K562 (cell line): ENCODE measurements at regions not wholly inside any gene's neighbourhood (a gene's known extent, or its start where the extent isn't known, plus 50 kb on each side); places are given as distances from the start of the nearest gene placed in this dataset.

Experiments
- ATAC-seq: fragments of 200-7000 bp; cut with Tn5 transposase; 3 replicates; pipeline ENCODE4 v1.9.1; 2020; ENCODE audit warnings: moderate library complexity
- BruUV-seq: library from RNA; stranded (reverse); fragments of 400-500 nt; replicated peaks from 2 replicates; lab custom pipeline; 2021; lab: Mats Ljungman, UMichigan
- CTCF ChIA-PET: fragments of 300-600 bp; formaldehyde crosslinking; extraction: SDS; loops from one replicate; lab custom pipeline; 2021; ENCODE audit warnings: low intra/inter-chr PET ratio; lab: Yijun Ruan, JAX
- POLR2A ChIA-PET: fragments of 300-600, 350-650 bp; sonication (Branson Sonifier 250); formaldehyde crosslinking; extraction: SDS; loops from one replicate; lab custom pipeline; 2021; ENCODE audit warnings: antibody characterized with exemption, inconsistent platforms; lab: Yijun Ruan, JAX
- DNase-seq, 4 experiments: peaks; one replicate each; pipeline versions ENCODE4 v3.0.0 to v3.0.0-alpha.2; 2011 to 2018; ENCODE audit warnings: low spot score in 3 of 4, mixed read lengths in 3 of 4; ENCODE audit errors: extremely low read depth in 1 of 4
- FAIRE-seq: peaks from 2 replicates; lab custom pipeline; 2011; peaks lifted over from hg19 to GRCh38; lab: Jason Lieb, UNC
- H2AFZ ChIP-seq: 2 replicates; pipeline ENCODE4 v1.6.0; 2011; ENCODE audit warnings: low read depth, low read length, control low read depth, inconsistent platforms
- H3K27ac ChIP-seq: fragments of 200-600 bp; 3 replicates; pipeline ENCODE4 v1.8.0; 2011; ENCODE audit warnings: low read depth, mild to moderate bottlenecking, control low read depth, inconsistent platforms, low read length, moderate library complexity, mixed read lengths; ENCODE audit errors: extremely low read depth
- H3K27me3 ChIP-seq, 2 experiments: fragments of 300-600 bp in 1 of 2; 2 replicates in 1 of 2; 3 replicates in 1 of 2; pipeline versions ENCODE4 v1.6.0 to v1.8.0; 2011; ENCODE audit warnings: inconsistent platforms in 2 of 2, low read length in 2 of 2, mild to moderate bottlenecking in 1 of 2, mixed read lengths in 1 of 2, moderate library complexity in 1 of 2; ENCODE audit not compliant: control insufficient read depth in 2 of 2, insufficient read depth in 2 of 2
- H3K36me3 ChIP-seq: fragments of 300-600 bp; 3 replicates; pipeline ENCODE4 v1.8.0; 2011; ENCODE audit warnings: mild to moderate bottlenecking, low read length, inconsistent platforms; ENCODE audit not compliant: control insufficient read depth, insufficient read depth
- H3K4me1 ChIP-seq, 2 experiments: fragments of 200-600 bp in 1 of 2; replicated peaks in 1 of 2; 2 replicates in 1 of 2; 3 replicates in 1 of 2; pipeline versions ENCODE4 v1.5.1 to v1.8.0; 2011; ENCODE audit warnings: inconsistent platforms in 2 of 2, low read length in 2 of 2, mild to moderate bottlenecking in 1 of 2, mixed read lengths in 1 of 2, moderate library complexity in 1 of 2; ENCODE audit not compliant: control insufficient read depth in 2 of 2, insufficient read depth in 2 of 2
- H3K4me2 ChIP-seq: 2 replicates; pipeline ENCODE4 v1.6.1; 2011; ENCODE audit warnings: low read length, control low read depth, inconsistent platforms, mixed read lengths; ENCODE audit not compliant: insufficient read depth
- H3K4me3 ChIP-seq: fragments of 200-600 bp; sonication (generic), shearing (Covaris generic); 2 replicates; pipeline ENCODE4 v1.5.1; 2016; ENCODE audit warnings: control low read depth, inconsistent platforms
- H3K79me2 ChIP-seq: fragments of 200-600 bp; 3 replicates; pipeline ENCODE4 v1.8.0; 2011; ENCODE audit warnings: low read length, inconsistent platforms; ENCODE audit not compliant: control insufficient read depth, insufficient read depth
- H3K9ac ChIP-seq, 2 experiments: 2 replicates each; pipeline versions ENCODE4 v1.6.0 to v1.6.1; 2011; ENCODE audit warnings: low read depth in 2 of 2, low read length in 2 of 2, control low read depth in 1 of 2, inconsistent platforms in 1 of 2, mild to moderate bottlenecking in 1 of 2, mixed read lengths in 1 of 2; ENCODE audit not compliant: insufficient read depth in 1 of 2
- H3K9me1 ChIP-seq: one replicate; pipeline ENCODE4 v1.6.0; 2011; ENCODE audit warnings: inconsistent platforms, mild to moderate bottlenecking, low read length, moderate library complexity; ENCODE audit not compliant: control insufficient read depth, insufficient read depth
- H3K9me3 ChIP-seq: replicated peaks from 2 replicates; pipeline ENCODE4 v1.5.1; 2011; ENCODE audit warnings: low read depth, low read length, inconsistent platforms; ENCODE audit not compliant: control insufficient read depth, insufficient read depth
- H4K20me1 ChIP-seq: replicated peaks from 2 replicates; pipeline ENCODE4 v1.6.1; 2011; ENCODE audit warnings: low read length, inconsistent platforms, mixed read lengths; ENCODE audit not compliant: control insufficient read depth, insufficient read depth
- BRCA1 ChIP-seq, 2 experiments: fragments of 450-650 bp in 1 of 2; sonication (generic) in 1 of 2; formaldehyde crosslinking in 1 of 2; IDR thresholded peaks; 2 replicates each; pipeline versions ENCODE4 v1.5.0 to v1.6.1; 2017 to 2020; ENCODE audit warnings: mild to moderate bottlenecking in 1 of 2, missing genetic modification reagents in 1 of 2
- CEBPG ChIP-seq, 3 experiments: fragments of 200-800 bp in 1 of 3; sonication (Bioruptor generic) in 1 of 3; sonication (generic) in 1 of 3; formaldehyde crosslinking in 1 of 3; IDR thresholded peaks in 2 of 3; conservative IDR thresholded peaks in 1 of 3; 2 replicates each; pipeline versions ENCODE4 v1.6.1 to v1.8.0; 2016 to 2022; ENCODE audit warnings: missing compliant biosample characterization in 2 of 3, missing genetic modification characterization in 2 of 3, mild to moderate bottlenecking in 1 of 3, missing genetic modification reagents in 1 of 3
- CHD2 ChIP-seq: IDR thresholded peaks from 2 replicates; pipeline ENCODE4 v1.6.1; 2011; ENCODE audit warnings: low read depth, low read length
- GTF2A2 ChIP-seq: IDR thresholded peaks from 2 replicates; pipeline ENCODE4 v1.6.1; 2016; ENCODE audit warnings: mild to moderate bottlenecking, missing genetic modification characterization, missing compliant biosample characterization
- GTF2E2 ChIP-seq: fragments of 200-800 bp; sonication (Bioruptor generic); IDR thresholded peaks from 2 replicates; pipeline ENCODE4 v1.6.1; 2016; ENCODE audit warnings: missing genetic modification characterization, missing compliant biosample characterization
- HSF4 ChIP-seq: fragments of 250-450 bp; sonication (Bioruptor Pico); IDR thresholded peaks from 2 replicates; pipeline ENCODE4 v2.1.2; 2022; ENCODE audit warnings: mild to moderate bottlenecking, moderate library complexity, borderline replicate concordance
- KAT7 ChIP-seq: sonication (generic); formaldehyde crosslinking; IDR thresholded peaks from 2 replicates; pipeline ENCODE4 v1.8.0; 2022; ENCODE audit warnings: missing genetic modification reagents, mild to moderate bottlenecking, borderline replicate concordance
- MTA3 ChIP-seq: fragments of 450-650 bp; formaldehyde crosslinking; IDR thresholded peaks from 2 replicates; pipeline ENCODE4 v1.6.1; 2017; ENCODE audit warnings: mild to moderate bottlenecking, borderline replicate concordance
- PHF21A ChIP-seq: fragments of 450-650 bp; IDR thresholded peaks from 2 replicates; pipeline ENCODE4 v1.6.1; 2017; ENCODE audit warnings: low read depth, borderline replicate concordance
- SP2 ChIP-seq: IDR thresholded peaks from 2 replicates; pipeline ENCODE4 v1.6.1; 2011; ENCODE audit warnings: mild to moderate bottlenecking, low read depth, low read length, moderate library complexity; ENCODE audit not compliant: poor library complexity, severe bottlenecking; ENCODE audit errors: extremely low read depth
- SREBF2 ChIP-seq: sonication (generic); formaldehyde crosslinking; IDR thresholded peaks from 2 replicates; pipeline ENCODE4 v1.4.0; 2020; ENCODE audit warnings: mild to moderate bottlenecking, missing genetic modification reagents
- STAT6 ChIP-seq: sonication (generic); formaldehyde crosslinking; IDR thresholded peaks from 2 replicates; pipeline ENCODE4 v1.8.1; 2023; ENCODE audit warnings: mild to moderate bottlenecking, missing genetic modification reagents
- ZNF347 ChIP-seq: fragments of 450-650 bp; formaldehyde crosslinking; IDR thresholded peaks from 2 replicates; pipeline ENCODE4 v1.4.0; 2020; ENCODE audit warnings: low read depth, mild to moderate bottlenecking, moderate library complexity
- ZNF707 ChIP-seq: fragments of 250-450 bp; sonication (Bioruptor Pico); conservative IDR thresholded peaks from 2 replicates; pipeline ENCODE4 v1.8.0; 2022; ENCODE audit warnings: inconsistent platforms, mild to moderate bottlenecking, moderate library complexity
- WGBS: fragments of 100-300 bp; shearing (Covaris generic); methylation state at CpG from one replicate; pipeline ENCODE4 v1.1.6; 2016; ENCODE audit warnings: low coverage, mixed read lengths; ENCODE audit not compliant: insufficient coverage; ENCODE audit errors: missing lambda C conversion rate; 5-methylcytosine and 5-hydroxymethylcytosine counted together
- in situ Hi-C: fragments of 300-500 bp; cut with MboI; formaldehyde crosslinking; loops from 4 replicates; pipeline ENCODE4 v1.15.0; 2018; ENCODE audit warnings: inconsistent platforms, mixed read lengths
- intact Hi-C: fragments of 100-400 bp; cut with micrococcal nuclease; formaldehyde crosslinking; loops from 2 replicates; pipeline ENCODE4 v1.14.2; 2022
- TF ChIP-seq, protein P1 (sequence below): fragments of 450-650 bp; IDR thresholded peaks from 2 replicates; pipeline ENCODE4 v1.6.1; 2014; ENCODE audit warnings: low read depth, mild to moderate bottlenecking, moderate library complexity, borderline replicate concordance
- TF ChIP-seq, protein P2 (sequence below): fragments of 250-450 bp; sonication (Bioruptor Pico); IDR thresholded peaks from 2 replicates; pipeline ENCODE4 v1.5.0; 2021

DNA sequence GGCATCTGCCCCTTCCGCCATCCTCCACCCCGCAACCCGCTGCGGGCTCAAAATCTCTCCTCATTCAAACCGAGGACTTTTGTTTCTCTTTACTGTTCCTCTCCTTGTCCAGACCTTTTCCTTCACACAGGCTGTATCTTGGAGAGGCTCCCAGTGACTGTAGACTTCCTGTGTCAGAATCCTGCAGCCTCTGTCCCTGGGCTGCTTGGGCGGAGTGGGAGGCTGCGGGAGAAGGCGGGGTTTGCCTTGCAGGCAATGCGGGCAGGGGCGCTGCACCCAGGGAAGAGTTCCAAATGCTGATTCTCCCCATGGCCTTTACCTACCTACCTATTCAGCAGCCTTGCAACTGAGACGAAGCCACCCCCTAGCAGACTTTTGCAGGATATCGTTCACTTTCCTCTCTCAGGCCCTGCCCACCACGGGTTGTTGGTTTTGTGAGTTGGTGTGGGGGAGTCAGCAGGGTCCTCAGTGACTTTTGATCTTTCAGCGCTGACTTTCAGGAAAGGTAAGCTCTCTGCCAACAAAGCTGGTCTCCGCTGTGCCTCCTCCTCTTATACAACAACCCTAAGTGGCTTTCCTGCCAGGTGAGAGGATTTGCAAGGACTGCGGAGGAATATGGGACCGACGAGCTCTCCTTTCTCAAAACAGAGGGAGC is 79.0 kb upstream of the KCNA1 start:
- H3K4me3 ChIP-seq = no peak overlapping the region
- no peak for FAIRE-seq
- CTCF ChIA-PET = no interaction called here
- H3K9ac ChIP-seq = no peak overlapping the region
- in situ Hi-C loops = no loop called here
- no peaks in the 10 kb centered on the region; the same call in 1 of the 2 replicates for H4K20me1 ChIP-seq
- POLR2A ChIA-PET = no interaction called here
- no peak for DNase-seq
- WGBS = 3% methylated on average over 13 of the region's 18 CpGs
- no peaks in the 10 kb centered on the region for H3K9me1 ChIP-seq
- no peaks in the 10 kb centered on the region; a peak in 1 of 5 replicates for H3K4me1 ChIP-seq
- intact Hi-C loops = no loop called here
- H2AFZ ChIP-seq = no peak overlapping the region
- H3K79me2 ChIP-seq = no peaks in the 10 kb centered on the region
- H3K27ac ChIP-seq = no peak overlapping the region
- H3K4me2 ChIP-seq = no peak overlapping the region
- H3K27me3 ChIP-seq = peaks cover 0 to 15% of the 10 kb centered on the region in 2 experiments; a peak in 2 of 5 replicates
- ATAC-seq = no peak
- BruUV-seq = no TSS peak
- no peaks in the 10 kb centered on the region for H3K36me3 ChIP-seq
- no peaks in the 10 kb centered on the region for H3K9me3 ChIP-seq
- TF ChIP-seq GTF2A2 = no peak
- TF ChIP-seq, protein P1, sequence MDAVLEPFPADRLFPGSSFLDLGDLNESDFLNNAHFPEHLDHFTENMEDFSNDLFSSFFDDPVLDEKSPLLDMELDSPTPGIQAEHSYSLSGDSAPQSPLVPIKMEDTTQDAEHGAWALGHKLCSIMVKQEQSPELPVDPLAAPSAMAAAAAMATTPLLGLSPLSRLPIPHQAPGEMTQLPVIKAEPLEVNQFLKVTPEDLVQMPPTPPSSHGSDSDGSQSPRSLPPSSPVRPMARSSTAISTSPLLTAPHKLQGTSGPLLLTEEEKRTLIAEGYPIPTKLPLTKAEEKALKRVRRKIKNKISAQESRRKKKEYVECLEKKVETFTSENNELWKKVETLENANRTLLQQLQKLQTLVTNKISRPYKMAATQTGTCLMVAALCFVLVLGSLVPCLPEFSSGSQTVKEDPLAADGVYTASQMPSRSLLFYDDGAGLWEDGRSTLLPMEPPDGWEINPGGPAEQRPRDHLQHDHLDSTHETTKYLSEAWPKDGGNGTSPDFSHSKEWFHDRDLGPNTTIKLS = no peak
- no peak for TF ChIP-seq GTF2E2 (tag)
- TF ChIP-seq ZNF347 (CRISPR knock-in tag) = no peak
- no peak for TF ChIP-seq SP2
- no peak for TF ChIP-seq KAT7
- no peak for TF ChIP-seq MTA3
- no peak for TF ChIP-seq SREBF2 (CRISPR knock-in tag)
- TF ChIP-seq, protein P2, sequence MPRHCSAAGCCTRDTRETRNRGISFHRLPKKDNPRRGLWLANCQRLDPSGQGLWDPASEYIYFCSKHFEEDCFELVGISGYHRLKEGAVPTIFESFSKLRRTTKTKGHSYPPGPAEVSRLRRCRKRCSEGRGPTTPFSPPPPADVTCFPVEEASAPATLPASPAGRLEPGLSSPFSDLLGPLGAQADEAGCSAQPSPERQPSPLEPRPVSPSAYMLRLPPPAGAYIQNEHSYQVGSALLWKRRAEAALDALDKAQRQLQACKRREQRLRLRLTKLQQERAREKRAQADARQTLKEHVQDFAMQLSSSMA = no peak
- no peak for TF ChIP-seq CHD2
- no peak for TF ChIP-seq HSF4
- TF ChIP-seq PHF21A = no peak
- no peak for TF ChIP-seq ZNF707 (CRISPR knock-in tag)
- TF ChIP-seq BRCA1 (IDR thresholded peaks at IDR 0.05) = no peak
- TF ChIP-seq BRCA1 (CRISPR knock-in tag; IDR thresholded peaks at IDR 0.05) = no peak
- TF ChIP-seq STAT6 (CRISPR knock-in tag) = no peak
- no peak for TF ChIP-seq CEBPG (CRISPR knock-in tag; IDR thresholded peaks at IDR 0.05)
- no peak for TF ChIP-seq CEBPG (tag; conservative IDR thresholded peaks at IDR 0.05 in 1 of 2, IDR thresholded peaks at IDR 0.05 in 1 of 2)
